Prostate gland (tissue), 1 donor: ENCODE measurements at regions not wholly inside any gene's neighbourhood (a gene's known extent, or its start where the extent isn't known, plus 50 kb on each side); places are given as distances from the start of the nearest gene placed in this dataset.

Experiments used
- POLR2A ChIP-seq: fragments of 450-650 bp; IDR thresholded peaks from one replicate; pipeline ENCODE4 v1.6.1; 2016; ENCODE audit warnings: antibody characterized with exemption, mild to moderate bottlenecking
- POLR2AphosphoS5 ChIP-seq: sonication (generic); formaldehyde crosslinking; IDR thresholded peaks from one replicate; pipeline ENCODE4 v1.6.1; 2017; ENCODE audit warnings: antibody characterized with exemption

- no peak for TF ChIP-seq POLR2A
- no peak for TF ChIP-seq POLR2AphosphoS5
These were observed 139.6 kb upstream of the SGO1 start for GRCh38 chr3:20325563-20325962.
